GM12891 (cell line): ENCODE measurements at regions not wholly inside any gene's neighbourhood (a gene's known extent, or its start where the extent isn't known, plus 50 kb on each side); places are given as distances from the start of the nearest gene placed in this dataset.

Experiments used
- POLR2A ChIP-seq: IDR thresholded peaks from 2 replicates; pipeline ENCODE4 v1.6.1; 2011; ENCODE audit warnings: low read depth, low read length, control low read depth
- POLR2AphosphoS5 ChIP-seq: IDR thresholded peaks from 2 replicates; pipeline ENCODE4 v1.6.1; 2011; ENCODE audit warnings: low read depth, low read length, control low read depth

DNA sequence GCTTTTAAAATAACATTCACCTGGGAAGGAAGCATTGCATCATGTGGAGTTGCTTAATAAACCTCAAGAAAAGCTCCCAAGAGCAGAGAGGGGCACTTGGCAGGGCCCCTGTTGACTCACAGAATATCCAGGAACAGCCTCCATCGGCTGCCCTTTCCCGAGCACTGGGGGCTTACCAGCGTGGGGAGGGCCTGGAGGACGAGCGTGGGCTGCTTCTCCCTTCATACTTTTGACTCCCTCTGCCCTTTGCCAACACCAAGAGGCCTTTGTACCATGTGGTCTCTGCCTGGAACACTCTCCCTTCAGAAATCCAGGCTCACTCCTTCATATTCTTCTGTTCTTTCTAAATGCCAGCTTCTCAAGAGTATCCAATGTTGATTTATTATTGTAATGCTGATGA, 492.1 kb upstream of the TMEM132C start:
- no peak for TF ChIP-seq POLR2A
- no peak for TF ChIP-seq POLR2AphosphoS5
